WTC11 (cell line): ENCODE measurements at regions not wholly inside any gene's neighbourhood (a gene's known extent, or its start where the extent isn't known, plus 50 kb on each side); places are given as distances from the start of the nearest gene placed in this dataset.

ENCODE experiments used
- ATAC-seq: fragments of 200-7000 bp; cut with Tn5 transposase; 2 replicates; pipeline ENCODE4 v1.10.0; 2021; ENCODE audit warnings: mild to moderate bottlenecking, moderate library complexity
- CTCF ChIA-PET: fragments of 300-600 bp; sonication (Branson Sonifier 250); formaldehyde crosslinking; loops from one replicate; lab custom pipeline; 2021; ENCODE audit warnings: antibody characterized with exemption; lab: Charles Lee
- POLR2A ChIA-PET: fragments of 350-600 bp; sonication (Branson Sonifier 250); formaldehyde crosslinking; loops from one replicate; lab custom pipeline; 2021; ENCODE audit warnings: antibody characterized with exemption; lab: Charles Lee
- DNase-seq: peaks from one replicate; pipeline ENCODE4 v3.0.0; 2021; ENCODE audit warnings: low spot score
- H3K27ac Mint-ChIP-seq: 2 replicates; pipeline ENCODE4 v1.8.0; 2021; ENCODE audit warnings: mixed read lengths
- H3K27me3 Mint-ChIP-seq: 2 replicates; pipeline ENCODE4 v1.8.0; 2021; ENCODE audit warnings: low read depth, mild to moderate bottlenecking, moderate library complexity, mixed read lengths
- H3K36me3 Mint-ChIP-seq: 2 replicates; pipeline ENCODE4 v1.8.0; 2021; ENCODE audit warnings: mixed read lengths
- H3K4me1 Mint-ChIP-seq: 2 replicates; pipeline ENCODE4 v1.8.0; 2022; ENCODE audit warnings: mixed read lengths
- H3K4me3 Mint-ChIP-seq: 2 replicates; pipeline ENCODE4 v1.8.0; 2021; ENCODE audit warnings: mild to moderate bottlenecking, moderate library complexity, mixed read lengths
- H3K9me3 Mint-ChIP-seq: 2 replicates; pipeline ENCODE4 v1.8.0; 2021; ENCODE audit warnings: mixed read lengths
- ATF2 ChIP-seq: sonication (generic); formaldehyde crosslinking; IDR thresholded peaks from 2 replicates; pipeline ENCODE4 v1.8.1; 2022; ENCODE audit warnings: low read depth, missing genetic modification reagents, borderline replicate concordance
- ATF3 ChIP-seq: sonication (generic); formaldehyde crosslinking; conservative IDR thresholded peaks from 2 replicates; pipeline ENCODE4 v1.8.1; 2022; ENCODE audit warnings: mild to moderate bottlenecking, missing genetic modification reagents
- CBFB ChIP-seq: sonication (generic); formaldehyde crosslinking; IDR thresholded peaks from 2 replicates; pipeline ENCODE4 v1.8.1; 2022; ENCODE audit warnings: mild to moderate bottlenecking, low read depth, missing genetic modification reagents
- CDX4 ChIP-seq: fragments of 250-450 bp; sonication (Bioruptor Pico); IDR thresholded peaks from 2 replicates; pipeline ENCODE4 v1.9.0; 2021; ENCODE audit warnings: moderate library complexity, mild to moderate bottlenecking, inconsistent platforms, borderline replicate concordance
- CTCF ChIP-seq: fragments of 200-600 bp; IDR thresholded peaks from 2 replicates; pipeline ENCODE4 v1.8.0; 2022; ENCODE audit warnings: antibody characterized with exemption
- E2F5 ChIP-seq: sonication (generic); formaldehyde crosslinking; IDR thresholded peaks from 2 replicates; pipeline ENCODE4 v1.8.1; 2022; ENCODE audit warnings: mild to moderate bottlenecking, moderate library complexity, missing genetic modification reagents
- ERG ChIP-seq: fragments of 250-450 bp; sonication (Bioruptor Pico); IDR thresholded peaks from 2 replicates; pipeline ENCODE4 v1.8.0; 2021; ENCODE audit warnings: mild to moderate bottlenecking
- ESRRA ChIP-seq: sonication (generic); formaldehyde crosslinking; IDR thresholded peaks from 2 replicates; pipeline ENCODE4 v1.8.1; 2022; ENCODE audit warnings: mild to moderate bottlenecking, missing genetic modification reagents, borderline replicate concordance
- IRF2 ChIP-seq: sonication (generic); formaldehyde crosslinking; IDR thresholded peaks from 2 replicates; pipeline ENCODE4 v1.8.0; 2022; ENCODE audit warnings: low read depth, missing genetic modification reagents, borderline replicate concordance
- MLX ChIP-seq: sonication (generic); formaldehyde crosslinking; IDR thresholded peaks from 2 replicates; pipeline ENCODE4 v1.8.1; 2023; ENCODE audit warnings: mild to moderate bottlenecking, missing genetic modification reagents, moderate library complexity
- NFATC4 ChIP-seq: fragments of 250-450 bp; sonication (Bioruptor Pico); IDR thresholded peaks from 2 replicates; pipeline ENCODE4 v1.9.0; 2021; ENCODE audit warnings: mild to moderate bottlenecking
- RORB ChIP-seq: fragments of 250-450 bp; sonication (Bioruptor Pico); IDR thresholded peaks from 2 replicates; pipeline ENCODE4 v1.9.0; 2021; ENCODE audit warnings: mild to moderate bottlenecking
- SOX15 ChIP-seq: fragments of 250-450 bp; sonication (Bioruptor Pico); IDR thresholded peaks from 2 replicates; pipeline ENCODE4 v1.9.0; 2021; ENCODE audit warnings: mild to moderate bottlenecking
- TCF7 ChIP-seq: sonication (generic); formaldehyde crosslinking; IDR thresholded peaks from 2 replicates; pipeline ENCODE4 v1.8.0; 2022; ENCODE audit warnings: mild to moderate bottlenecking, low read depth, missing genetic modification reagents, moderate library complexity
- TEAD1 ChIP-seq: sonication (generic); formaldehyde crosslinking; IDR thresholded peaks from 2 replicates; pipeline ENCODE4 v1.8.0; 2022; ENCODE audit warnings: mild to moderate bottlenecking, missing genetic modification reagents
- TEAD4 ChIP-seq: sonication (generic); formaldehyde crosslinking; IDR thresholded peaks from 2 replicates; pipeline ENCODE4 v1.8.0; 2022; ENCODE audit warnings: mild to moderate bottlenecking, missing genetic modification reagents
- USF2 ChIP-seq: sonication (generic); formaldehyde crosslinking; IDR thresholded peaks from 2 replicates; pipeline ENCODE4 v1.8.1; 2023; ENCODE audit warnings: mild to moderate bottlenecking, missing genetic modification reagents, moderate library complexity
- ZNF138 ChIP-seq: sonication (generic); formaldehyde crosslinking; conservative IDR thresholded peaks from 2 replicates; pipeline ENCODE4 v1.8.1; 2022; ENCODE audit warnings: mild to moderate bottlenecking, moderate library complexity, missing genetic modification reagents
- ZNF263 ChIP-seq: sonication (generic); formaldehyde crosslinking; IDR thresholded peaks from 2 replicates; pipeline ENCODE4 v1.8.1; 2022; ENCODE audit warnings: low read depth, mild to moderate bottlenecking, moderate library complexity, missing genetic modification reagents
- ZNF281 ChIP-seq: sonication (generic); formaldehyde crosslinking; IDR thresholded peaks from 2 replicates; pipeline ENCODE4 v1.8.0; 2023; ENCODE audit warnings: mild to moderate bottlenecking, missing genetic modification reagents

GRCh38 chr1:106536741-106537140 lies 519.7 kb upstream of the PRMT6 start (continued):
- TF ChIP-seq ZNF281 (CRISPR knock-in tag) (no peak), TCF7 (CRISPR knock-in tag) (no peak), ERG (no peak)

GRCh38 chr1:106548726-106549125 lies 507.7 kb upstream of the PRMT6 start:
- POLR2A ChIA-PET: no interaction called here
- TF ChIP-seq CTCF: no peak
- no peak for TF ChIP-seq TEAD4
- TF ChIP-seq ZNF138 (CRISPR knock-in tag): no peak
- no peak for TF ChIP-seq ESRRA (CRISPR knock-in tag)
- no peak for TF ChIP-seq ZNF263
- no peak for TF ChIP-seq ATF2 (CRISPR knock-in tag)
- TF ChIP-seq SOX15 (CRISPR knock-in tag): no peak
- no peak for TF ChIP-seq E2F5 (CRISPR knock-in tag)
- TF ChIP-seq IRF2: no peak
- TF ChIP-seq CBFB (CRISPR knock-in tag): no peak
- no peak for TF ChIP-seq TEAD1
- TF ChIP-seq CDX4 (CRISPR knock-in tag): no peak
- TF ChIP-seq RORB: no peak
- TF ChIP-seq ATF3: no peak
- TF ChIP-seq USF2 (CRISPR knock-in tag): no peak
- TF ChIP-seq NFATC4 (CRISPR knock-in tag): no peak
- TF ChIP-seq MLX (CRISPR knock-in tag): no peak
- Mint-ChIP-seq H3K36me3 (no peaks in the 10 kb centered on the region), H3K4me3 (no peak overlapping the region), H3K9me3 (peaks cover 21% of the 10 kb centered on the region), H3K27ac (no peak overlapping the region), H3K27me3 (no peaks in the 10 kb centered on the region), H3K4me1 (no peaks in the 10 kb centered on the region)
- DNase-seq (no peak), ATAC-seq (no peak)
- CTCF ChIA-PET: no interaction called here
